ENCODE measurements at regions not wholly inside any gene's neighbourhood (a gene's known extent, or its start where the extent isn't known, plus 50 kb on each side); places are given as distances from the start of the nearest gene placed in this dataset.

- TF ChIP-seq EZH2 (IDR thresholded peaks at IDR 0.05; ENCODE audit: borderline replicate concordance, low read depth, low read length, poor library complexity, severe bottlenecking) (no peak), CTCF (conservative IDR thresholded peaks at IDR 0.05; ENCODE audit: low read depth, low read length) (no peak)
These were observed 183.1 kb downstream of the ZNF330 start for GRCh38 chr4:141403782-141404181.

All from A673 (cell line).